NCI-H82 treated with DMSO at 0.1 percent for 48 hours (cell line): ENCODE measurements at regions not wholly inside any gene's neighbourhood (a gene's known extent, or its start where the extent isn't known, plus 50 kb on each side); places are given as distances from the start of the nearest gene placed in this dataset.
"Not testable (repeated sequence)": the region's sequence is repeated elsewhere in the genome, so short reads cannot be mapped to it uniquely, and the experiment has no call there.

Source experiments
- DNase-seq: peaks from one replicate; lab custom pipeline; 2025; ENCODE audit not compliant: unreplicated experiment; lab: John Stamatoyannopoulos, UW

DNA sequence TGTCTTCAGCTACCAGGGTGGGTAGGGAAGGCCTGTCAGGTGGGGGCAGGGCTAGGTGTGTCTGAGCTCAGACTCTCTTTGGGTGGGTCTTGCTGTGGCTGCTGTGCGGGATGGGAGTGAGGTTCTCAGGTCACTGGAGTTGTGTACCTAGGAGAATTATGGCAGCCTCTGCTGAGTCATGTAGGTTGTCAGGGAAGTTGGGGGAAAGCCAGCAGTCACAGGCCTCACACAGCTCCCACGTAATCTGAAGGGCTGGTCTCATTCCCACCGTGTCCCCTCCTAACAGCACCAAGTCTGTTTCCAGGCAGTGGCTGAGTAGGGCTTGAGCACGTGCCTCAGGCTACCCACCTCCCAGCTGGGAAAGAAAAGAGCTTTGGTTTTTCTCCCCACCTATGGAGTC, 67.0 kb downstream of the CHCHD4 start:
- no peak for DNase-seq

- DNase-seq: no peak
Measured at GRCh38 chr3:14047841-14048240, 76.8 kb downstream of the CHCHD4 start.

GRCh38 chr3:14047027-14047426, 77.6 kb downstream of the CHCHD4 start:
- no peak for DNase-seq

GRCh38 chr3:14042680-14043079, 82.0 kb downstream of the CHCHD4 start:
- no peak for DNase-seq

DNA sequence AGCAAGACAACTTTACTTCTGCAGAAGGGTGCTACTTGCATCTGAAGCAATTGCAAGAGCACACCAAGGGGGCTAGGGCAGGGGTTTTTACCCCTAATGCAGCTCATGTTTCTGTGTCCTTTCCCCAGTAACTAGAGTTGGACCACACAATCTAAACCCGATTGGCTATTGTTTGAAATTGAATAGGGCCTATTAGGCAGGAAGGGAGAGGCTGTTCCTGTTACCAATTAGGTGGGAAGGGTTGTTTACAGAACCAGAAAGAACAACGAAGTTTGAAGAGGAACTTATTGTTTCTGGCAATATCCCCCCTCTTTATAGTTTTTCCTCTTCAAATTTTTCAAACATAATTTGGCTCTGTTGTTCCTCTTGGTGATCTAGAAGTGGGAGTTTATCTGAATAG, 85.5 kb downstream of the CHCHD4 start:
- no peak for DNase-seq

GRCh38 chr3:14037211-14037610, 87.5 kb downstream of the CHCHD4 start:
- no peak for DNase-seq

DNA sequence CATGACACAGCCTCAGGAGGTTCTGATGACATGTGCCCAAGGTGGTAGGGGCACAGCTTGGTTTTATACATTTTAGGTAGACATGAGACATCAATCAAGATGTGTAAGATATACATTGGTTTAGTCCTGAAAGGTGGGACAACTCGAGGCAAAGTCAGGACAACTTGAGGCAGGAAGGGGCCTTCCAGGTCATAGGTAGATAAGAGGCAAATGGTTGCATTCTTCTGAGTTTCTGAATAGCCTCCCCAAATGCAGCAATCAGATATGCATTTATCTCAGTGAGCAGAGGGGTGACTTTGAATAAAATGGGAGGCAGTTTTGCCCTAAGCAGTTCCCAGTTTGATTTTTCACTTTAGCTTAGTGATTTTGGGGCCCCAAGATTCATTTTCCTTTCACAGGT, 91.6 kb downstream of the CHCHD4 start:
- DNase-seq: no peak

DNA sequence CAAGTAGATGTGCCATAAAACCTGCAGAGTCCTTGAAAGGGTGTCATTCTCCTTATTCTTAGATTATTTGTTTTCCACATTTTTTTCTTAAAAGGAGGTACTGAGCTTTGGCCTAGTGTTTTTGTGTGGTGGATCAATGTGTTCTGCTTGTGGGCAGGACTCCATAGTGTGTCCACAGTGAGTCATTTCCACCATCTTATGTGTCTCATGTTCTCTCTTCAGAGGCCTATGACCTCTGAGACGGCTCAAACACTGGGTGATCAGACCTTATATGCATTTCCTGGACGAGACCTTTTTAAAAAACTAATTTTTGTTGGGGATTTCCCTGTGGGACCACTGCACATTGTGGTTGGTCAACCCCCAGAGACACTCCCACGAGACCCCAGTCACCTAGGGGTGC, 93.4 kb downstream of the CHCHD4 start:
- no peak for DNase-seq

GRCh38 chr3:14029390-14029995, 95.2 kb downstream of the CHCHD4 start:
- DNase-seq: not testable (repeated sequence)

DNA sequence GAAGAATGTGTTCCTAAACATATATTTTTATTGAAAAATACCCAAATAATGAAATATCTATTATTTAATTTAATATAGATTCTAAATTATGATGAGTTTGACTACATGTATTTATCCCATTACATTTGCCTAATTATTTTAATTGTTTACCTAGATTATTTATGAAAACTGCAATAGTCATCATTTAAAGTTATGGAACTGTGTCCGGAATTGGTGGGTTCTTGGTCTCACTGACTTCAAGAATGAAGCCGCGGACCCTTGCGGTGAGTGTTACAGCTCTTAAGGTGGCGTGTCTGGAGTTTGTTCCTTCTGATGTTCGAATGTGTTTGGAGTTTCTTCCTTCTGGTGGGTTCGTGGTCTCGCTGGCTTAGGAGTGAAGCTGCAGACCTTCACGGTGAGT, 96.5 kb downstream of the CHCHD4 start:
- DNase-seq: not testable (repeated sequence)

DNA sequence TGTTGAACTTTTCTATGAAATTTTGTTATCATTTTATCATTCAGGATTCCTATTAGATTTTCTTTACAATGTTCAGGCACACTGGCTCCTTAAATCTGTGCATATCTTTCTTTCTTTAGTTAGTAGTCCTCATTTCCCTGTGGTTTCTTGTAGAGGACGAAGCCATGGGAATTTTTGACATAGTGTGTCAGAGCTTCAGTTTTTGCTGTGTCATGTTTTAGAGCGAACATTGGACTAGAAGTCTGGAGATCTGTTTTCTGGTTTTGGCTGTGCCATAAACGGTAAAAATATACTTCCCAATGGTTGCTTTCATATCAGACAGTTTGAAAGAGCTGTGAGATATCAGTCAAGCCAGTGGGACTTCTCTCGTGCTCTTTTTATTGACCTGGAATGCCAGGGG, 105.2 kb downstream of the CHCHD4 start:
- DNase-seq: no peak

DNA sequence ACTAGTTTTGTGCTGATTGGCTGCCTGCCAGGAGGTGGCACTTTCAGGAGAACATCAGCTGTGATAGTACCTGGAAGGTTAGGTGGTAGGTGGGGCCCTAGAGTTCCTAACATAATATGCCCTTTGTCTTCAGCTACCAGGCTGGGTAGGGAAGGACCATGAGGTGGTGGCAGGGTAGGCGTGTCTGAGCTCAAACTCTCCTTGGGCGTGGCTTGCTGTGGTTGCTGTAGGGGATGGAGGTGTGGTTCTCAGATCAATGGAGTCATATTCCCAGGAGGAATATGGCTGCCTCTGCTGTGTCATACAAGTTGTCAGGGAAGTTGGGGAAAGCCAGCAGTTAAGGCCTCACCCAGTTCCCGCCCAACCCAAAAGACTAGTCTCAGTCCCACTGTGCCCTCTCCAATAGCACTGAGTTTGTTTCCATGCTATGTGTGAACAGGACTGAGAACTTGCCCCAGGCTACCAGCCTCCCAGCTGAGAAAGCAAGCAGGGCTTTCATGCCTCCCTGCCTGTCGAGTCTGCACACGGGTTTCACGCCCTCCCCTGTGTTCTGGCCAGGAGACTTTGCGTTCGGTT, 107.7 kb downstream of the CHCHD4 start:
- DNase-seq: no peak

DNA sequence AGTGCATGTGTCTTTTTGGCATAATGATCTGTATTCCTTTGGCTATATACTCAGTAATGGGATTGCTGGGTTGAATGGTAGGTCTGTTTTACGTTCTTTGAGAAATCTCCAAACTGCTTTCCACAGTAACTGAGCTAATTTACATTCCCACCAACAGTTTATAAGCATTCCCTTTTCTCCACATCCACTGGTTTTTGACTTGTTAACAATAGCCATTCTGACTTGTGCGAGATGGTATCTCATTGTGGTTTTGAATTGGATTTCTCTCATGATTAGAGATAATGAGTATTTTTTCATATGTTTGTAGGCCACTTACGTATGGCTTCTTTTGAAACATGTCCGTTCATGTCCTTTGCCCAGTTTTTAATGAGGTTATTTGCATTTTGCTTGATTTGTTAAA, 117.7 kb downstream of the CHCHD4 start:
- no peak for DNase-seq

DNA sequence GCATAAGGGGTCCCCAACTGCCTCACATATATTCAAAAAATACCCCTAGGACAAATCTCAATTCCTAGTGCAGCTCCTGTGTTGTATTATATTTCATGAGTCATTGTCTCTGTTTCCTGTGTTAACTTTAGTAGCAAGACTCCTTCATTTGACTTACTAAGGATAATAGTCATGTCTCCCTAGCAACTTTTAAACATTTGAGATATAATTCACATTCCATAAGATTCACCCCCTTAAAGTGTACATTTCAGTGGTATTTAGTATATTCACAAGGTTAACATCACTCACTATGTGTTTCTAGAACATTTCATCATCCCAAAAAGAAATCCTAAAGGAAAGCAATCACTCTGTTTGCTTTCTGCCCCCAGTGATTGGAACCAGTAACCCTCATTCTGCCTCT, 121.3 kb upstream of the WNT7A start:
- no peak for DNase-seq

DNA sequence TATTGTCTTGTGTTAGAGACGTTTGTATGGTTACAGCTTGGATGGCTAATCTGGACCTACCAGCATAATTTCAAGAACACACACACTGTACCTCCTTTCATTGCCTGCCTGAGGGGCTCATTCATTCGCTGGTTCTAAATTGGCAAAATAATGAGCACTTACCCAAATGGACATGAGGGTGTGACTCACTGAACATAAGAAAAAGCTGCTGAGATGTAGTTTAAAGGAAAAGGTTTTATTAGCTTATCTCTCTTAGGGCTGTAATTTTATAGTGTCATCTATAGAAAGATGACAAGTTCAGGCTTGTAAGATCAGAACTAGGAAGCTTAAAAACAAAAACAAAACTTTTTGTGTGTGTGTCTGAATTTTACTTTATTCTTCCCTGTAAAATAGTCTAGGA, 120.7 kb upstream of the WNT7A start:
- no peak for DNase-seq

DNA sequence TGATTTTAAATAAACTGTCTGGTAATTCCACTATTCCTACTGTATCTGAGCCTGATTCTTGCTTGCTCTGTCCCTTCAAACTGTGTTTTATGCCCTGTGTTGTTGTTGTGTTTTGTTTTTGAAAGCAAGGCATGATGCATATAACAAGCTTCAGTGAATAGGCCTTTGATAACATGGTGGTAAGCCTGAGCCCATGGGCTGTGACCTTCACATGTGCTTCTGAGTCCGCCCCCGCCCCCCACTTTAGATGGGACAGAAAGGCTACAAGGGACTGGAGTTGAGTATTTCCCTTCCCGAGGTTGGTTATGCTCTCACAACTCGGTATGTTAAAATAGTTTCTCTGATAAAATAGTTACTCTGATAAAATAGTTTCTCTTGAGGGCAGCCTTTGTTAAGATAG, 119.0 kb upstream of the WNT7A start:
- no peak for DNase-seq

DNA sequence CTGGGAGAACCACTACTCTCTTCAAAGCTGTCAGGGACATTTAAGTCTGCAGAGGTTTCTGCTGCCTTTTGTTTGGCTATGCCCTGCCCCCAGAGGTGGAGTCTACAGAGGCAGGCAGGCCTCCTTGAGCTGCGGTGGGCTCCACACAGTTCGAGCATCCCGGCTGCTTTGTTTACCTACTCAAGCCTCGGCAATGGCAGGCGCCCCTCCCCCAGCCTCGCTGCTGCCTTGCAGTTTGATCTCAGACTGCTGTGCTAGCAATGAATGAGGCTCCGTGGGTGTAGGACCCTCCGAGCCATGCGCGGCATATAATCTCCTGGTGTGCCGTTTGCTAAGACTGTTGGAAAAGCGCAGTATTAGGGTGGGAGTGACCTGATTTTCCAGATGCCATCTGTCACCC, 115.3 kb upstream of the WNT7A start:
- not testable (repeated sequence) for DNase-seq

DNA sequence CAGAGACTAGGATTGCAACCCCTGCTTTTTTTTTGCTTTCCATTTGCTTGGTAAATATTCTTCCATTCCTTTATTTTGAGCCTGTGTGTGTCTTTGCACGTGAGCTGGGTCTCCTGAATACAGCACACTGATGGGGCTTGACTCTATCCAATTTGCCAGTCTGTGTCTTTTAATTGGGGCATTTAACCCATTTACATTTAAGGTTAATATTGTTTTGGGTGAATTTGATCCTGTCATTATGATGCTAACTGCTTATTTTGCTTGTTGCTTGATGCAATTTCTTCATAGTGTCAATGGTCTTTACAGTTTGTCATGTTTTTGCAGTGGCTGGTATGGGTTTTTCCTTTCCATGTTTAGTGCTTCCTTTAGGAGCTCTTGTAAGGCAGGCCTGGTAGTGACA, 109.1 kb upstream of the WNT7A start:
- not testable (repeated sequence) for DNase-seq

DNA sequence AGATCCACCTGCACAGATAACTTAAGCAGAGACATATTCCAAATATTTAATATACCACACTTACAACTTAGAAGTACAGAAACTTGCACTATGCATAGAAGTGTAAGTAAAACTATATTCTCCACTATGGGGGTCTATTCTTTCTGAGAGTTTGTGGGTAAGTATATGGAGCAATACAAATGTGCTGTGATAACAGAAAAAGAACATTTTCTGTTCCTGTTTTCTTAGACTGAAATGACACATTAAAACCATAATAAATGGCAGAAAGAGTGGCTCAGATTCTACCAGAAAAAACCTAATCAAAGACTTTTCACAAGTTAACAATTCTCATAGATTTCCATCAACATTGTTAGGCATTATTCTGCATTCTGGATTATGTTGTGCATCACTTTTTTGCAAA, 96.6 kb upstream of the WNT7A start:
- DNase-seq: no peak

- no peak for DNase-seq
Measured at GRCh38 chr3:13975686-13976085, 95.8 kb upstream of the WNT7A start.

- DNase-seq: no peak
Measured at GRCh38 chr3:13972679-13973379, 93.0 kb upstream of the WNT7A start.

DNA sequence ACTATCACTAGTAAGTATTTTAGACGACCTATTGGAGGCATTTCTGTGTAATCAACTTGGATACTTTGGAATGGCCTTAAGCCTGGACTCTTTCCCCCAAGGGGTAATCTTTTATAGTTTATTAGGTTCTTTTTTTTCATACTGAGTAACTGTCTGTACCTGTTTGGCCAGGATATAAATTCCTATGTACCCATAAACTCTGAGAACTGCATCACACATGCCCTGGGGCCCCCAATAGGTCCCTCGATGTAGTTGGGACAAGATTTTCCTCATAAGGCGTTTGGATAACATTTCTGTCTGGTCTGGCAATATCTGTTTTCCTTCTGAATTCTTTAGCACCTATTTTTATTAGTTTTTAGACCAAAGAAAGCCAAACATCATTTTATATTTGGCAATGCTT, 86.4 kb upstream of the WNT7A start:
- DNase-seq: no peak
